ENCODE measurements at regions not wholly inside any gene's neighbourhood (a gene's known extent, or its start where the extent isn't known, plus 50 kb on each side); places are given as distances from the start of the nearest gene placed in this dataset.

- TF ChIP-seq CTCF (conservative IDR thresholded peaks at IDR 0.05) (no peak), ZFX (IDR thresholded peaks at IDR 0.05) (no peak)
These were observed 784.0 kb upstream of the KLHL29 start for GRCh38 chr2:22600999-22601398.

Data from C4-2B (cell line).